Fibroblast of lung (primary cell): ENCODE measurements at regions not wholly inside any gene's neighbourhood (a gene's known extent, or its start where the extent isn't known, plus 50 kb on each side); places are given as distances from the start of the nearest gene placed in this dataset.
A peak's percentile ranks its signal among the peaks of the same experiment; 100 is the strongest.

Experiments
- DNase-seq, 2 donors: peaks; one replicate each; pipeline versions ENCODE4 v3.0.0 to v3.0.0-alpha.2; 2010; ENCODE audit warnings: low read depth in 2 of 2
- H2AFZ ChIP-seq: 2 replicates; pipeline ENCODE4 v1.5.1; 2012; ENCODE audit warnings: low read length, control low read depth, inconsistent platforms
- H3K27ac ChIP-seq: 2 replicates; pipeline ENCODE4 v1.5.1; 2011; ENCODE audit warnings: low read length, control low read depth; ENCODE audit not compliant: insufficient read depth
- H3K27me3 ChIP-seq: 2 replicates; pipeline ENCODE4 v1.5.1; 2011; ENCODE audit warnings: mild to moderate bottlenecking, low read length; ENCODE audit not compliant: control insufficient read depth, insufficient read depth
- H3K36me3 ChIP-seq: 2 replicates; pipeline ENCODE4 v1.5.1; 2011; ENCODE audit warnings: low read length; ENCODE audit not compliant: control insufficient read depth, insufficient read depth
- H3K4me1 ChIP-seq: 2 replicates; pipeline ENCODE4 v1.5.1; 2011; ENCODE audit warnings: low read length; ENCODE audit not compliant: control insufficient read depth, insufficient read depth; ENCODE audit errors: extremely low read depth
- H3K4me2 ChIP-seq: 2 replicates; pipeline ENCODE4 v1.5.1; 2011; ENCODE audit warnings: low read length, control low read depth; ENCODE audit not compliant: insufficient read depth; ENCODE audit errors: extremely low read depth
- H3K4me3 ChIP-seq, 4 experiments: fragments of 200-600 bp in 1 of 4; sonication (generic) in 1 of 4; replicated peaks in 1 of 4; 2 replicates each; pipeline ENCODE4 v1.5.1; 2011 to 2016; ENCODE audit warnings: low read length in 4 of 4, low read depth in 3 of 4, mild to moderate bottlenecking in 3 of 4, control low read depth in 2 of 4, inconsistent platforms in 1 of 4, mixed read lengths in 1 of 4; ENCODE audit not compliant: insufficient read depth in 1 of 4; ENCODE audit errors: control extremely low read depth in 1 of 4
- H3K79me2 ChIP-seq: 2 replicates; pipeline ENCODE4 v1.5.1; 2012; ENCODE audit warnings: mild to moderate bottlenecking, low read length, inconsistent platforms; ENCODE audit not compliant: control insufficient read depth, insufficient read depth
- H3K9ac ChIP-seq: 2 replicates; pipeline ENCODE4 v1.5.1; 2011; ENCODE audit warnings: mild to moderate bottlenecking, low read length, control low read depth; ENCODE audit not compliant: insufficient read depth
- H3K9me3 ChIP-seq: 2 replicates; pipeline ENCODE4 v1.5.1; 2012; ENCODE audit warnings: low read depth, low read length; ENCODE audit not compliant: control insufficient read depth, insufficient read depth
- H4K20me1 ChIP-seq: 2 replicates; pipeline ENCODE4 v1.5.1; 2011; ENCODE audit warnings: low read length; ENCODE audit not compliant: control insufficient read depth, insufficient read depth; ENCODE audit errors: extremely low read depth
- EZH2 ChIP-seq: IDR thresholded peaks from 2 replicates; pipeline ENCODE4 v1.5.1; 2012; ENCODE audit warnings: low read length, control low read depth, mild to moderate bottlenecking; ENCODE audit errors: missing control alignments
- TF ChIP-seq, protein P1 (sequence below), 2 donors: IDR thresholded peaks in 1 of 2; conservative IDR thresholded peaks in 1 of 2; 1 replicate in 1 of 2; 2 replicates in 1 of 2; pipeline ENCODE4 v1.5.1; 2011 to 2012; ENCODE audit warnings: low read length in 2 of 2, control low read depth in 1 of 2, inconsistent platforms in 1 of 2, low read depth in 1 of 2, mild to moderate bottlenecking in 1 of 2

DNA sequence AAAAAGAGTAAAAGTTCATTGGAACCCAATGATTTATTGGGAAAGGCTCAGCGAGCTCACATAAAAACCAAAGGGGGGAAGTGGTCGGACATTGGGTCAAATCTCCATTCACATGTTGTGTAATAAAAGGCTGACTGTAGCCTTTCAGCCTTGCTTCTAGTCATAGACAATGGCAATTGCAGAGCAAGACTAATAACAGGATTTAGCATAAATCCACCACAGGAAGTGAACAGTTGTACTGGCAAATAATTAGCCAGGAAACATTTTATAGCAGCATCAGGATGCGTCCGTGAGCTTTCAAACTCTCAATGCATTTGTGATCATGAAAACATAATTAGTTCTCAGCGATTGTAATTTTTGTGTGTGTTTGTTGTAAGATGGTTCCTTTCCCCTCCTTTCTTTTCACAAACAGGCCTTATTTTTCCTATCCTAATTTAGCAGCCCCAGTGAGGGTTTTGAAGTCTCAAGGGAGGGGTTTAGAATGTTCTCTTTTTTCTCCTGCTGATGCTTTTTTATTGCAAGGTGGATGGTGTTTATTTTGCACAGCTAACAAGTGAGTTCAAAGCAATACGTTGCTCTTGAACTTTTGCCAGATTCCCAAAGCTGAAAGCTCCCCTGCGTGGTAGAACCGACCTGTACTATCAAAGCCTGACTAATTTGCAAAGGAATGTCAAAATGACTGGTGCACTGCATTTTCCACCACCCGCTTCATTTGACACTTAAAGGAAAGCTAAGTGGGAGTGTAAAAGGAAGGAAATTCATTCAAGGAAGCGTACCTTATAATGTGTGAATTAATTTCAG, 105.6 kb downstream of the SPRY2 start:
- Histone ChIP-seq H3K9ac (no peak overlapping the region), H3K79me2 (no peaks in the 10 kb centered on the region), H3K4me2 (no peak overlapping the region), H3K27ac (no peak overlapping the region), H3K4me1 (no peaks in the 10 kb centered on the region), H4K20me1 (no peaks in the 10 kb centered on the region), H3K4me3 (no peak overlapping the region), H3K36me3 (no peaks in the 10 kb centered on the region), H2AFZ (peak overlapping the region; percentile 48), H3K27me3 (no peaks in the 10 kb centered on the region), H3K9me3 (no peaks in the 10 kb centered on the region)
- peak; percentile 46 to 65 for DNase-seq
- TF ChIP-seq, protein P1, sequence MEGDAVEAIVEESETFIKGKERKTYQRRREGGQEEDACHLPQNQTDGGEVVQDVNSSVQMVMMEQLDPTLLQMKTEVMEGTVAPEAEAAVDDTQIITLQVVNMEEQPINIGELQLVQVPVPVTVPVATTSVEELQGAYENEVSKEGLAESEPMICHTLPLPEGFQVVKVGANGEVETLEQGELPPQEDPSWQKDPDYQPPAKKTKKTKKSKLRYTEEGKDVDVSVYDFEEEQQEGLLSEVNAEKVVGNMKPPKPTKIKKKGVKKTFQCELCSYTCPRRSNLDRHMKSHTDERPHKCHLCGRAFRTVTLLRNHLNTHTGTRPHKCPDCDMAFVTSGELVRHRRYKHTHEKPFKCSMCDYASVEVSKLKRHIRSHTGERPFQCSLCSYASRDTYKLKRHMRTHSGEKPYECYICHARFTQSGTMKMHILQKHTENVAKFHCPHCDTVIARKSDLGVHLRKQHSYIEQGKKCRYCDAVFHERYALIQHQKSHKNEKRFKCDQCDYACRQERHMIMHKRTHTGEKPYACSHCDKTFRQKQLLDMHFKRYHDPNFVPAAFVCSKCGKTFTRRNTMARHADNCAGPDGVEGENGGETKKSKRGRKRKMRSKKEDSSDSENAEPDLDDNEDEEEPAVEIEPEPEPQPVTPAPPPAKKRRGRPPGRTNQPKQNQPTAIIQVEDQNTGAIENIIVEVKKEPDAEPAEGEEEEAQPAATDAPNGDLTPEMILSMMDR (conservative IDR thresholded peaks at IDR 0.05 in 1 of 2, IDR thresholded peaks at IDR 0.05 in 1 of 2; ENCODE audit: low read depth in 1 of 2, low read length in 2 of 2): no peak
- no peak for TF ChIP-seq EZH2

DNA sequence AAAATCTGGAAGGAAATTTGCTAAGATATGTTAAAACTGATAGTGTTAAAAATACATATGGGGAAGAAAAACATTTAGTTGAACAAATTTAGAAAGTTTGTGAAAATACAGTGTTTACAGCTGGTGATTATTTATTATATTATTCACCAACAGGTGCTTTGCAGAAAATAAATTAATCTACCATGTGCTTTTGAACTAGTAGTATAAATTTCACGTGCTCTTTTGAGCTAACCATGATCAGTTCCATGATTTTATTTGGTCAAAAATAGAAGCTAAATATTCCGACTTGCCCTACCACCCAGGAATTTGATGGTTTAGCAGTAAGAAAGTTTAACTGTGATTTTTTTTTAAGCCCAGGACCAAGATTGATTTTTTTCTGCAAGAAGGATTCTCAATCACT, 113.3 kb downstream of the SPRY2 start:
- DNase-seq: no peak
- H4K20me1 ChIP-seq: no peaks in the 10 kb centered on the region
- H3K36me3 ChIP-seq: no peaks in the 10 kb centered on the region
- no peaks in the 10 kb centered on the region for H3K9me3 ChIP-seq
- no peak overlapping the region for H3K4me2 ChIP-seq
- H2AFZ ChIP-seq: no peak overlapping the region
- no peak overlapping the region for H3K27ac ChIP-seq
- H3K4me3 ChIP-seq: no peak overlapping the region
- TF ChIP-seq EZH2: no peak
- TF ChIP-seq, protein P1 (conservative IDR thresholded peaks at IDR 0.05 in 1 of 2, IDR thresholded peaks at IDR 0.05 in 1 of 2; ENCODE audit: low read depth in 1 of 2, low read length in 2 of 2): no peak
- H3K9ac ChIP-seq: no peak overlapping the region
- no peaks in the 10 kb centered on the region for H3K79me2 ChIP-seq
- no peaks in the 10 kb centered on the region for H3K27me3 ChIP-seq
- H3K4me1 ChIP-seq: no peaks in the 10 kb centered on the region

- no peak overlapping the region for H3K9ac ChIP-seq
- no peaks in the 10 kb centered on the region for H3K79me2 ChIP-seq
- TF ChIP-seq, protein P1 (conservative IDR thresholded peaks at IDR 0.05 in 1 of 2, IDR thresholded peaks at IDR 0.05 in 1 of 2; ENCODE audit: low read depth in 1 of 2, low read length in 2 of 2): no peak
- TF ChIP-seq EZH2: no peak
- no peak overlapping the region for H3K4me2 ChIP-seq
- no peaks in the 10 kb centered on the region for H3K4me1 ChIP-seq
- H3K36me3 ChIP-seq: no peaks in the 10 kb centered on the region
- H2AFZ ChIP-seq: no peak overlapping the region
- DNase-seq: no peak
- no peak overlapping the region for H3K4me3 ChIP-seq
- H3K27me3 ChIP-seq: no peaks in the 10 kb centered on the region
- no peaks in the 10 kb centered on the region for H4K20me1 ChIP-seq
- no peaks in the 10 kb centered on the region for H3K9me3 ChIP-seq
- H3K27ac ChIP-seq: no peak overlapping the region
Observed at GRCh38 chr13:80226645-80227044, 114.3 kb downstream of the SPRY2 start.
